DND-41 (cell line): ENCODE measurements at regions not wholly inside any gene's neighbourhood (a gene's known extent, or its start where the extent isn't known, plus 50 kb on each side); places are given as distances from the start of the nearest gene placed in this dataset.

Experiments used
- CTCF ChIP-seq: IDR thresholded peaks from 2 replicates; pipeline ENCODE4 v1.5.1; 2012; ENCODE audit warnings: borderline replicate concordance, low read length, moderate library complexity, mild to moderate bottlenecking; ENCODE audit not compliant: poor library complexity, severe bottlenecking; ENCODE audit errors: extremely low read depth
- EZH2 ChIP-seq: IDR thresholded peaks from 3 replicates; pipeline ENCODE4 v1.6.1; 2012; ENCODE audit warnings: borderline replicate concordance, low read depth, mild to moderate bottlenecking, moderate library complexity, low read length, inconsistent platforms; ENCODE audit not compliant: severe bottlenecking

- TF ChIP-seq CTCF (no peak), EZH2 (no peak)
Observed at GRCh38 chr15:47492195-47492594, 225.1 kb upstream of the SEMA6D start.
